GM23338 (cell line): ENCODE measurements at regions not wholly inside any gene's neighbourhood (a gene's known extent, or its start where the extent isn't known, plus 50 kb on each side); places are given as distances from the start of the nearest gene placed in this dataset.

ENCODE experiments used
- ATAC-seq: fragments of 200-7000 bp; cut with Tn5 transposase; 3 replicates; pipeline ENCODE4 v1.9.1; 2020
- DNase-seq: peaks from one replicate; pipeline ENCODE4 v3.0.0-alpha.2; 2015; ENCODE audit warnings: low spot score
- H2AFZ ChIP-seq: fragments of 200-600 bp; sonication (generic); 2 replicates; pipeline ENCODE4 v1.8.0; 2016; ENCODE audit warnings: antibody characterized with exemption, mild to moderate bottlenecking, moderate library complexity
- H3F3A ChIP-seq: fragments of 200-600 bp; sonication (generic); replicated peaks from 2 replicates; pipeline ENCODE4 v1.8.0; 2017; ENCODE audit warnings: antibody characterized with exemption, mixed run types, low read depth
- H3K27ac ChIP-seq: fragments of 200-600 bp; sonication (generic); 2 replicates; pipeline ENCODE4 v1.6.1; 2016; ENCODE audit warnings: low read depth
- H3K27me3 ChIP-seq: fragments of 200-600 bp; sonication (generic); 2 replicates; pipeline ENCODE4 v1.8.0; 2016; ENCODE audit warnings: mild to moderate bottlenecking, mixed run types, moderate library complexity; ENCODE audit not compliant: insufficient read depth
- H3K36me3 ChIP-seq: fragments of 200-600 bp; sonication (generic); 2 replicates; pipeline ENCODE4 v1.8.0; 2016; ENCODE audit warnings: mild to moderate bottlenecking; ENCODE audit not compliant: insufficient read depth
- H3K4me1 ChIP-seq: fragments of 200-600 bp; sonication (generic); 2 replicates; pipeline ENCODE4 v1.8.0; 2016; ENCODE audit warnings: mild to moderate bottlenecking, moderate library complexity; ENCODE audit not compliant: insufficient read depth
- H3K4me2 ChIP-seq: fragments of 200-600 bp; sonication (generic); 2 replicates; pipeline ENCODE4 v1.7.1; 2017; ENCODE audit warnings: mixed run types
- H3K4me3 ChIP-seq: fragments of 200-600 bp; sonication (generic); 2 replicates; pipeline ENCODE4 v1.6.1; 2016; ENCODE audit warnings: mixed run types
- H3K79me2 ChIP-seq: fragments of 200-600 bp; sonication (generic); replicated peaks from 2 replicates; pipeline ENCODE4 v1.8.0; 2017; ENCODE audit warnings: mild to moderate bottlenecking; ENCODE audit not compliant: insufficient read depth
- H3K9me2 ChIP-seq: fragments of 200-600 bp; sonication (generic); 2 replicates; pipeline ENCODE4 v1.8.0; 2017; ENCODE audit not compliant: insufficient read depth
- H4K20me1 ChIP-seq: fragments of 200-600 bp; sonication (generic); replicated peaks from 2 replicates; pipeline ENCODE4 v1.8.0; 2017; ENCODE audit warnings: mild to moderate bottlenecking; ENCODE audit not compliant: insufficient read depth
- H3K27ac Mint-ChIP-seq: 2 replicates; pipeline ENCODE4 v1.8.0; 2020; ENCODE audit warnings: inconsistent platforms, mild to moderate bottlenecking, moderate library complexity, mixed read lengths
- H3K27me3 Mint-ChIP-seq: 3 replicates; pipeline ENCODE4 v1.8.0; 2022; ENCODE audit warnings: low read depth, mild to moderate bottlenecking, moderate library complexity, mixed read lengths, inconsistent platforms; ENCODE audit not compliant: insufficient read depth, poor library complexity
- H3K36me3 Mint-ChIP-seq: 3 replicates; pipeline ENCODE4 v1.8.0; 2021; ENCODE audit warnings: low read depth, mild to moderate bottlenecking, inconsistent platforms, moderate library complexity, mixed read lengths
- H3K4me1 Mint-ChIP-seq: 3 replicates; pipeline ENCODE4 v1.8.0; 2020; ENCODE audit warnings: mild to moderate bottlenecking, inconsistent platforms, mixed read lengths
- H3K4me3 Mint-ChIP-seq: 3 replicates; pipeline ENCODE4 v1.8.0; 2021; ENCODE audit warnings: moderate library complexity, mild to moderate bottlenecking, inconsistent platforms, mixed read lengths
- H3K9me3 Mint-ChIP-seq: 3 replicates; pipeline ENCODE4 v1.8.0; 2020; ENCODE audit warnings: moderate library complexity, mild to moderate bottlenecking, inconsistent platforms, mixed read lengths
- CREB1 ChIP-seq: fragments of 250-450 bp; sonication (Bioruptor Pico); IDR thresholded peaks from 2 replicates; pipeline ENCODE4 v1.5.0; 2020; ENCODE audit warnings: low read depth, mild to moderate bottlenecking, moderate library complexity
- ETS1 ChIP-seq: IDR thresholded peaks from 2 replicates; pipeline ENCODE4 v1.6.1; 2016; ENCODE audit warnings: antibody characterized with exemption
- EZH2 ChIP-seq: fragments of 200-600 bp; sonication (generic); IDR thresholded peaks from one replicate; pipeline ENCODE4 v1.8.0; 2017; ENCODE audit warnings: antibody characterized with exemption, mild to moderate bottlenecking, low read depth; ENCODE audit not compliant: unreplicated experiment
- JUNB ChIP-seq: IDR thresholded peaks from one replicate; pipeline ENCODE4 v1.6.1; 2016; ENCODE audit warnings: antibody characterized with exemption; ENCODE audit not compliant: unreplicated experiment
- REST ChIP-seq: IDR thresholded peaks from one replicate; pipeline ENCODE4 v1.6.1; 2018; ENCODE audit warnings: antibody characterized with exemption; ENCODE audit not compliant: unreplicated experiment
- ZNF331 ChIP-seq: fragments of 250-450 bp; sonication (Bioruptor Pico); IDR thresholded peaks from 2 replicates; pipeline ENCODE4 v1.5.0; 2020; ENCODE audit warnings: low read depth, mild to moderate bottlenecking, moderate library complexity
- ZNF462 ChIP-seq: fragments of 250-450 bp; sonication (Bioruptor Pico); IDR thresholded peaks from 2 replicates; pipeline ENCODE4 v1.5.0; 2020; ENCODE audit warnings: mild to moderate bottlenecking, moderate library complexity
- TF ChIP-seq, protein P1 (sequence below), 2 experiments: fragments of 200-600 bp in 1 of 2; sonication (generic) in 1 of 2; conservative IDR thresholded peaks; 2 replicates each; pipeline versions ENCODE4 v1.5.1 to v1.6.1; 2016 to 2017; ENCODE audit warnings: antibody characterized with exemption in 2 of 2, low read depth in 2 of 2, mild to moderate bottlenecking in 2 of 2, moderate library complexity in 1 of 2

DNA sequence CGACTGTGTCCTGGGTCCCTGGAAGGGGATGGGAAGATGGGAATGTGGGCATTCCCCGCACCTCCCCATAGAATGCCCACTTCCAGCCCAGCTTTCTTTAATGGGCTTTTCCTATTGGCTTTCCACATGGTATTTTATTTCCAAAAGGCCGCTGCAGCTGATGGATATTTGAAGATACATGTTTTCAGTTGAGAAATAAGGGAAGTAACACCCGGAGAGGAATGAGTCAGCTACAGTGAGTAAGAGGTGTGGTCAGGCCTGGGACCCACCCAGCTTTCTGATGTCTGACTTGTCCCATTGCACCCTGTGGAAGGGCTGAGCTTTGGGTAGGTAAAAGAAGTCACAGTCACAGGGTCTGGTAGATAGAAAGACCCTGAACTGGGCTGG, 476.9 kb downstream of the MIAT start:
- H3F3A ChIP-seq, result no peaks in the 10 kb centered on the region
- H3K4me3 ChIP-seq, result no peak overlapping the region
- H3K27ac Mint-ChIP-seq, result no peak overlapping the region
- no peaks in the 10 kb centered on the region for H3K9me2 ChIP-seq
- H3K9me3 Mint-ChIP-seq, result no peaks in the 10 kb centered on the region; the same call in 1 of the 3 replicates
- DNase-seq (no peak), ATAC-seq (no peak)
- no peak overlapping the region for H2AFZ ChIP-seq
- H3K4me2 ChIP-seq, result no peak overlapping the region
- peaks cover 9% of the 10 kb centered on the region for H3K4me1 Mint-ChIP-seq
- H3K27me3 ChIP-seq, result no peaks in the 10 kb centered on the region
- H3K79me2 ChIP-seq, result no peaks in the 10 kb centered on the region
- H4K20me1 ChIP-seq, result no peaks in the 10 kb centered on the region
- peaks cover 2% of the 10 kb centered on the region; the same call in 1 of the 3 replicates for H3K36me3 Mint-ChIP-seq
- H3K27me3 Mint-ChIP-seq, result peaks cover 4% of the 10 kb centered on the region
- no peaks in the 10 kb centered on the region for H3K4me1 ChIP-seq
- no peak overlapping the region for H3K27ac ChIP-seq
- H3K36me3 ChIP-seq, result no peaks in the 10 kb centered on the region
- TF ChIP-seq ZNF331 (CRISPR knock-in tag) (no peak), ETS1 (no peak), REST (no peak), ZNF462 (CRISPR knock-in tag) (no peak), CREB1 (CRISPR knock-in tag) (no peak), JUNB (no peak), EZH2 (no peak)
- TF ChIP-seq, protein P1, sequence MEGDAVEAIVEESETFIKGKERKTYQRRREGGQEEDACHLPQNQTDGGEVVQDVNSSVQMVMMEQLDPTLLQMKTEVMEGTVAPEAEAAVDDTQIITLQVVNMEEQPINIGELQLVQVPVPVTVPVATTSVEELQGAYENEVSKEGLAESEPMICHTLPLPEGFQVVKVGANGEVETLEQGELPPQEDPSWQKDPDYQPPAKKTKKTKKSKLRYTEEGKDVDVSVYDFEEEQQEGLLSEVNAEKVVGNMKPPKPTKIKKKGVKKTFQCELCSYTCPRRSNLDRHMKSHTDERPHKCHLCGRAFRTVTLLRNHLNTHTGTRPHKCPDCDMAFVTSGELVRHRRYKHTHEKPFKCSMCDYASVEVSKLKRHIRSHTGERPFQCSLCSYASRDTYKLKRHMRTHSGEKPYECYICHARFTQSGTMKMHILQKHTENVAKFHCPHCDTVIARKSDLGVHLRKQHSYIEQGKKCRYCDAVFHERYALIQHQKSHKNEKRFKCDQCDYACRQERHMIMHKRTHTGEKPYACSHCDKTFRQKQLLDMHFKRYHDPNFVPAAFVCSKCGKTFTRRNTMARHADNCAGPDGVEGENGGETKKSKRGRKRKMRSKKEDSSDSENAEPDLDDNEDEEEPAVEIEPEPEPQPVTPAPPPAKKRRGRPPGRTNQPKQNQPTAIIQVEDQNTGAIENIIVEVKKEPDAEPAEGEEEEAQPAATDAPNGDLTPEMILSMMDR (conservative IDR thresholded peaks at IDR 0.05; ENCODE audit: low read depth in 2 of 2), result no peak
- H3K4me3 Mint-ChIP-seq, result no peak overlapping the region
